ENCODE measurements at regions not wholly inside any gene's neighbourhood (a gene's known extent, or its start where the extent isn't known, plus 50 kb on each side); places are given as distances from the start of the nearest gene placed in this dataset.

GRCh38 chr12:5188472-5188871 is 144.8 kb downstream of the KCNA5 start:
- TF ChIP-seq GATA2 (IDR thresholded peaks at IDR 0.05; ENCODE audit: low read depth, low read length) (no peak), GATA3 (IDR thresholded peaks at IDR 0.05; ENCODE audit: low read depth, low read length) (no peak)
